Endothelial cell of umbilical vein (primary cell): ENCODE measurements at regions not wholly inside any gene's neighbourhood (a gene's known extent, or its start where the extent isn't known, plus 50 kb on each side); places are given as distances from the start of the nearest gene placed in this dataset.

ENCODE experiments used
- EZH2 ChIP-seq: IDR thresholded peaks from 2 replicates; pipeline ENCODE4 v1.6.1; 2012; ENCODE audit warnings: borderline replicate concordance, low read depth, mild to moderate bottlenecking, moderate library complexity, low read length, inconsistent platforms; ENCODE audit not compliant: severe bottlenecking
- FOS ChIP-seq: IDR thresholded peaks from 2 replicates; pipeline ENCODE4 v1.6.1; 2011; ENCODE audit warnings: mild to moderate bottlenecking, low read length, moderate library complexity, borderline replicate concordance; ENCODE audit not compliant: insufficient read depth
- JUN ChIP-seq: IDR thresholded peaks from 2 replicates; pipeline ENCODE4 v1.6.1; 2011; ENCODE audit warnings: borderline replicate concordance, low read depth; ENCODE audit not compliant: insufficient read length, insufficient read depth
- MAX ChIP-seq: IDR thresholded peaks from 2 replicates; pipeline ENCODE4 v1.6.1; 2011; ENCODE audit not compliant: insufficient read depth, insufficient read length
- POLR2A ChIP-seq: IDR thresholded peaks from 2 replicates; pipeline ENCODE4 v1.6.1; 2012; ENCODE audit warnings: low read depth, mild to moderate bottlenecking, control low read depth, low read length
- POLR2AphosphoS5 ChIP-seq: IDR thresholded peaks from 2 replicates; pipeline ENCODE4 v1.6.1; 2012; ENCODE audit warnings: low read depth, mild to moderate bottlenecking, control low read depth, low read length, moderate library complexity; ENCODE audit not compliant: insufficient read depth
- TF ChIP-seq, protein P1 (sequence below), 2 donors: IDR thresholded peaks; 1 replicate in 1 of 2; 2 replicates in 1 of 2; pipeline ENCODE4 v1.5.1; 2011; ENCODE audit warnings: low read length in 2 of 2, mild to moderate bottlenecking in 2 of 2, moderate library complexity in 2 of 2, control low read depth in 1 of 2, inconsistent platforms in 1 of 2, low read depth in 1 of 2; ENCODE audit not compliant: insufficient read depth in 1 of 2; ENCODE audit errors: extremely low read depth in 1 of 2

- TF ChIP-seq, protein P1, sequence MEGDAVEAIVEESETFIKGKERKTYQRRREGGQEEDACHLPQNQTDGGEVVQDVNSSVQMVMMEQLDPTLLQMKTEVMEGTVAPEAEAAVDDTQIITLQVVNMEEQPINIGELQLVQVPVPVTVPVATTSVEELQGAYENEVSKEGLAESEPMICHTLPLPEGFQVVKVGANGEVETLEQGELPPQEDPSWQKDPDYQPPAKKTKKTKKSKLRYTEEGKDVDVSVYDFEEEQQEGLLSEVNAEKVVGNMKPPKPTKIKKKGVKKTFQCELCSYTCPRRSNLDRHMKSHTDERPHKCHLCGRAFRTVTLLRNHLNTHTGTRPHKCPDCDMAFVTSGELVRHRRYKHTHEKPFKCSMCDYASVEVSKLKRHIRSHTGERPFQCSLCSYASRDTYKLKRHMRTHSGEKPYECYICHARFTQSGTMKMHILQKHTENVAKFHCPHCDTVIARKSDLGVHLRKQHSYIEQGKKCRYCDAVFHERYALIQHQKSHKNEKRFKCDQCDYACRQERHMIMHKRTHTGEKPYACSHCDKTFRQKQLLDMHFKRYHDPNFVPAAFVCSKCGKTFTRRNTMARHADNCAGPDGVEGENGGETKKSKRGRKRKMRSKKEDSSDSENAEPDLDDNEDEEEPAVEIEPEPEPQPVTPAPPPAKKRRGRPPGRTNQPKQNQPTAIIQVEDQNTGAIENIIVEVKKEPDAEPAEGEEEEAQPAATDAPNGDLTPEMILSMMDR (IDR thresholded peaks at IDR 0.05; ENCODE audit: extremely low read depth in 1 of 2, insufficient read depth in 1 of 2, low read depth in 1 of 2, low read length in 2 of 2) = no peak
- TF ChIP-seq POLR2A = no peak
- no peak for TF ChIP-seq FOS
- TF ChIP-seq POLR2AphosphoS5 = no peak
- TF ChIP-seq EZH2 = no peak
- no peak for TF ChIP-seq MAX
- no peak for TF ChIP-seq JUN
Measured at GRCh38 chr3:30554317-30554690, 52.1 kb upstream of the TGFBR2 start.
